ENCODE measurements at regions not wholly inside any gene's neighbourhood (a gene's known extent, or its start where the extent isn't known, plus 50 kb on each side); places are given as distances from the start of the nearest gene placed in this dataset.

DNA sequence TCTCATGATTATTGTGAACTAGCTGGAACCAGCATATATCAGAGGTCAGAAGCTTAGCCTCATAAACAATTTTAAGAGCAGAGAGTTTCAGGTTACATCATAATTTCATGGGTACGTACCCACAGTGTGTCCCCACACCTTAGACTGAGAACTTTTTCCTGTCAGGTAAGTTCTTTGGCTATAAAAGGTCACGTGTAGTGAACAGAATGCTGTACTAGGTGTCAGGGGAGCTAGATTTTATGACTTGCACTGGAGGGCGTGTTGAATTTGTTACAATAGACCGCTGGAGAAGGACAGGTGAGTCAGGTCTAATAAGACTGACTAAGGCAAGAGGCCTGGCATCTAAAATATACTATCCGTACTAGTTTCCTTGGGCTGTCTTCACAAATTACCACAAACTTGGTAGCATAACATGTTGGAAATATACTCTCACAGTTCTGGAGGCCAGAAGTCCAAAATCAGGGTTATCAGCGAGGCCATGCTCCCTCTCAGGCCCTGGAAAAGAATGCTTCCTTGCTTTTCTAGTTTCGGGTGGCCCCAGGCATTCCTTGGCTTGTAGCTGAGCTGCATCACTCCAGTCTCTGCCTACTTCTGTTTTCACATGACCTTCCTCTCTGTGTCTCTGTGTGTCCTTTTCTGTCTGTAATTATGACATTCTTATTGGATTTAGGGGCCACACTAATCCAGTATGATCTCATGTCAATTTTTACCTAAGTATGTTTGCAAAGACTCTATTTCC is 512.0 kb upstream of the NR3C2 start:
- no peak overlapping the region for H3K4me3 ChIP-seq (ENCODE audit: low read depth, low read length)
- ChIA-PET CTCF (no interaction called here), POLR2A (no interaction called here)
- TF ChIP-seq CTCF (IDR thresholded peaks at IDR 0.05; ENCODE audit: insufficient read depth, low read length, missing control alignments), result no peak
- no peak for DNase-seq (ENCODE audit: low read depth, low spot score)

- no peak for TF ChIP-seq CTCF (IDR thresholded peaks at IDR 0.05; ENCODE audit: insufficient read depth, low read length, missing control alignments)
- CTCF ChIA-PET, result no interaction called here
- no peak overlapping the region for H3K4me3 ChIP-seq (ENCODE audit: low read depth, low read length)
- DNase-seq (ENCODE audit: low read depth, low spot score), result no peak
- POLR2A ChIA-PET, result no interaction called here
Observed at GRCh38 chr4:148951346-148951745, 509.1 kb upstream of the NR3C2 start.

- POLR2A ChIA-PET, result no interaction called here
Observed at GRCh38 chr4:148946271-148946670, 504.1 kb upstream of the NR3C2 start.

DNA sequence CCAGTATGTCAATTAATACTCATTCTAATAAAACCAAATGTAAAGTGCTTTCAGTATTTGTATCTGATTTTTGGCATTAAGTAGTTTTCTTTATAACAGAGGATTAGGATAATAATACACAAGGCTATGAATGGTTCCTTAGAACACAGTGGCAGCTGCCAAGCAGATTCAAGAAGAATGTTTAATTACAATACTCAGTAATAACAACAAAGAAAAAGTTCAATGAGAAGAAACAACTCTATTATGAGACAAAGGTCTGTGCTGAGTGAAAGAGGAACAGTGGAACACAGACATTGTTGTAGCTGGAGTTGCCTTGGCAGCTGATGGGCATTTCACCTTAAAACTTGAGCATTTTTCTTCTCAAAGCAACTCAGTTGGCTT is 502.6 kb upstream of the NR3C2 start:
- DNase-seq (ENCODE audit: low read depth, low spot score), result no peak
- no peak overlapping the region for H3K4me3 ChIP-seq (ENCODE audit: low read depth, low read length)
- ChIA-PET POLR2A (no interaction called here), CTCF (no interaction called here)
- TF ChIP-seq CTCF (IDR thresholded peaks at IDR 0.05; ENCODE audit: insufficient read depth, low read length, missing control alignments), result no peak

More at GRCh38 chr4:148946271-148946670, 504.1 kb upstream of the NR3C2 start:
- CTCF ChIA-PET, result no interaction called here
- no peak for DNase-seq (ENCODE audit: low read depth, low spot score)
- no peak overlapping the region for H3K4me3 ChIP-seq (ENCODE audit: low read depth, low read length)
- no peak for TF ChIP-seq CTCF (IDR thresholded peaks at IDR 0.05; ENCODE audit: insufficient read depth, low read length, missing control alignments)

- CTCF ChIA-PET, result no interaction called here
- POLR2A ChIA-PET, result no interaction called here
- DNase-seq (ENCODE audit: low read depth, low spot score), result no peak
- no peak for TF ChIP-seq CTCF (IDR thresholded peaks at IDR 0.05; ENCODE audit: insufficient read depth, low read length, missing control alignments)
- no peak overlapping the region for H3K4me3 ChIP-seq (ENCODE audit: low read depth, low read length)
Observed at GRCh38 chr4:148944136-148944838, 502.1 kb upstream of the NR3C2 start.

- DNase-seq (ENCODE audit: low read depth, low spot score), result no peak
- ChIA-PET POLR2A (no interaction called here), CTCF (no interaction called here)
- H3K4me3 ChIP-seq (ENCODE audit: low read depth, low read length), result no peak overlapping the region
- TF ChIP-seq CTCF (IDR thresholded peaks at IDR 0.05; ENCODE audit: insufficient read depth, low read length, missing control alignments), result no peak
Observed at GRCh38 chr4:148934926-148935578, 492.8 kb upstream of the NR3C2 start.
